HEK293 (cell line): ENCODE measurements at regions not wholly inside any gene's neighbourhood (a gene's known extent, or its start where the extent isn't known, plus 50 kb on each side); places are given as distances from the start of the nearest gene placed in this dataset.
A peak's percentile ranks its signal among the peaks of the same experiment; 100 is the strongest.

ENCODE experiments used
- CTCF ChIA-PET: fragments of 350-600 bp; formaldehyde crosslinking; extraction: SDS; loops from one replicate; lab custom pipeline; 2021; ENCODE audit warnings: antibody characterized with exemption; lab: Yijun Ruan, JAX
- POLR2A ChIA-PET: fragments of 300-600 bp; formaldehyde crosslinking; extraction: SDS; loops from one replicate; lab custom pipeline; 2020; ENCODE audit warnings: antibody characterized with exemption, inconsistent platforms; lab: Yijun Ruan, JAX
- H3K27ac ChIP-seq: fragments of 200-500 bp; sonication (Bioruptor generic); 2 replicates; pipeline ENCODE4 v1.5.1; 2014; ENCODE audit warnings: low read depth, low read length, control low read depth, inconsistent platforms; ENCODE audit errors: extremely low read depth
- H3K36me3 ChIP-seq, 2 experiments: fragments of 200-500 bp in 1 of 2; sonication (Bioruptor generic) in 1 of 2; 1 replicate in 1 of 2; 2 replicates in 1 of 2; pipeline ENCODE4 v1.5.1; 2014 to 2017; ENCODE audit warnings: inconsistent platforms in 2 of 2, low read length in 2 of 2; ENCODE audit not compliant: control insufficient read depth in 2 of 2, insufficient read depth in 1 of 2
- H3K4me1 ChIP-seq: fragments of 200-500 bp; sonication (Bioruptor generic); 2 replicates; pipeline ENCODE4 v1.5.1; 2014; ENCODE audit warnings: mild to moderate bottlenecking, low read length, inconsistent platforms; ENCODE audit not compliant: control insufficient read depth, insufficient read depth
- H3K4me3 ChIP-seq: 2 replicates; pipeline ENCODE4 v1.5.1; 2011; ENCODE audit warnings: low read depth, mild to moderate bottlenecking, control low read depth, low read length, moderate library complexity
- H3K9me3 ChIP-seq: fragments of 200-500 bp; sonication (Bioruptor generic); 2 replicates; pipeline ENCODE4 v1.5.1; 2014; ENCODE audit warnings: low read depth, low read length, inconsistent platforms; ENCODE audit not compliant: control insufficient read depth, insufficient read depth
- BCL11A ChIP-seq: fragments of 450-650 bp; formaldehyde crosslinking; IDR thresholded peaks from 2 replicates; pipeline ENCODE4 v1.5.1; 2016; ENCODE audit warnings: low read depth, missing biosample characterization, missing genetic modification characterization
- BCL6B ChIP-seq: fragments of 450-650 bp; formaldehyde crosslinking; IDR thresholded peaks from 2 replicates; pipeline ENCODE4 v1.5.1; 2017; ENCODE audit warnings: missing biosample characterization, missing genetic modification characterization
- EGR2 ChIP-seq: fragments of 450-650 bp; formaldehyde crosslinking; IDR thresholded peaks from 2 replicates; pipeline ENCODE4 v1.5.1; 2016; ENCODE audit warnings: low read depth, missing biosample characterization, missing genetic modification characterization
- KLF7 ChIP-seq: fragments of 450-650 bp; formaldehyde crosslinking; IDR thresholded peaks from 2 replicates; pipeline ENCODE4 v1.5.1; 2016; ENCODE audit warnings: missing biosample characterization, missing genetic modification characterization, borderline replicate concordance
- SCRT1 ChIP-seq: fragments of 450-650 bp; formaldehyde crosslinking; IDR thresholded peaks from 2 replicates; pipeline ENCODE4 v1.5.1; 2016; ENCODE audit warnings: missing biosample characterization, missing genetic modification characterization, borderline replicate concordance
- ZFHX2 ChIP-seq: fragments of 450-650 bp; formaldehyde crosslinking; conservative IDR thresholded peaks from 2 replicates; pipeline ENCODE4 v1.5.1; 2016; ENCODE audit warnings: missing biosample characterization, missing genetic modification characterization
- ZFP37 ChIP-seq: fragments of 450-650 bp; formaldehyde crosslinking; IDR thresholded peaks from 2 replicates; pipeline ENCODE4 v1.5.1; 2016; ENCODE audit warnings: missing biosample characterization, missing genetic modification characterization
- ZFP69B ChIP-seq: fragments of 450-650 bp; formaldehyde crosslinking; IDR thresholded peaks from 2 replicates; pipeline ENCODE4 v1.5.1; 2016; ENCODE audit warnings: missing biosample characterization, missing genetic modification characterization
- ZIC2 ChIP-seq: fragments of 450-650 bp; formaldehyde crosslinking; IDR thresholded peaks from 2 replicates; pipeline ENCODE4 v1.5.1; 2016; ENCODE audit warnings: missing biosample characterization, missing genetic modification characterization
- ZNF112 ChIP-seq: fragments of 450-650 bp; formaldehyde crosslinking; IDR thresholded peaks from 2 replicates; pipeline ENCODE4 v1.5.0; 2017; ENCODE audit warnings: missing biosample characterization, missing genetic modification characterization
- ZNF121 ChIP-seq: fragments of 450-650 bp; formaldehyde crosslinking; IDR thresholded peaks from 2 replicates; pipeline ENCODE4 v1.5.1; 2016; ENCODE audit warnings: missing biosample characterization, missing genetic modification characterization
- ZNF175 ChIP-seq: fragments of 450-650 bp; formaldehyde crosslinking; IDR thresholded peaks from 2 replicates; pipeline ENCODE4 v1.5.1; 2016; ENCODE audit warnings: missing biosample characterization, missing genetic modification characterization
- ZNF239 ChIP-seq: fragments of 450-650 bp; formaldehyde crosslinking; IDR thresholded peaks from 2 replicates; pipeline ENCODE4 v1.5.1; 2016; ENCODE audit warnings: missing biosample characterization, missing genetic modification characterization
- ZNF274 ChIP-seq, 2 experiments: fragments of 200-500 bp in 1 of 2; fragments of 450-650 bp in 1 of 2; sonication (Bioruptor generic) in 1 of 2; formaldehyde crosslinking in 1 of 2; IDR thresholded peaks; 2 replicates each; pipeline versions ENCODE4 v1.5.1 to v1.6.1; 2014 to 2016; ENCODE audit warnings: borderline replicate concordance in 1 of 2, inconsistent platforms in 1 of 2, low read length in 1 of 2, missing biosample characterization in 1 of 2, missing genetic modification characterization in 1 of 2
- ZNF473 ChIP-seq: fragments of 450-650 bp; formaldehyde crosslinking; IDR thresholded peaks from 2 replicates; pipeline ENCODE4 v1.5.1; 2017; ENCODE audit warnings: missing biosample characterization, missing genetic modification characterization
- ZNF48 ChIP-seq: fragments of 450-650 bp; formaldehyde crosslinking; IDR thresholded peaks from 2 replicates; pipeline ENCODE4 v1.5.1; 2016; ENCODE audit warnings: missing biosample characterization, missing genetic modification characterization
- ZNF510 ChIP-seq: fragments of 450-650 bp; formaldehyde crosslinking; IDR thresholded peaks from 2 replicates; pipeline ENCODE4 v1.5.1; 2018; ENCODE audit warnings: mild to moderate bottlenecking, missing genetic modification characterization, missing biosample characterization; ENCODE audit not compliant: insufficient replicate concordance
- ZNF560 ChIP-seq: fragments of 450-650 bp; formaldehyde crosslinking; IDR thresholded peaks from 2 replicates; pipeline ENCODE4 v1.5.1; 2017; ENCODE audit warnings: missing biosample characterization, missing genetic modification characterization, borderline replicate concordance
- ZNF692 ChIP-seq: fragments of 450-650 bp; formaldehyde crosslinking; IDR thresholded peaks from 2 replicates; pipeline ENCODE4 v1.5.1; 2016; ENCODE audit warnings: missing biosample characterization, missing genetic modification characterization
- ZNF701 ChIP-seq: fragments of 450-650 bp; formaldehyde crosslinking; IDR thresholded peaks from 2 replicates; pipeline ENCODE4 v1.5.1; 2016; ENCODE audit warnings: missing biosample characterization, missing genetic modification characterization
- ZNF785 ChIP-seq: fragments of 450-650 bp; formaldehyde crosslinking; IDR thresholded peaks from 2 replicates; pipeline ENCODE4 v1.5.1; 2016; ENCODE audit warnings: missing biosample characterization, missing genetic modification characterization
- ZSCAN18 ChIP-seq: fragments of 450-650 bp; formaldehyde crosslinking; IDR thresholded peaks from 2 replicates; pipeline ENCODE4 v1.5.1; 2016; ENCODE audit warnings: missing biosample characterization, missing genetic modification characterization
- ZSCAN30 ChIP-seq: fragments of 450-650 bp; IDR thresholded peaks from 2 replicates; pipeline ENCODE4 v1.5.1; 2018; ENCODE audit warnings: missing biosample characterization, mild to moderate bottlenecking, missing genetic modification characterization, moderate library complexity

- Histone ChIP-seq H3K4me3 (no peak overlapping the region), H3K9me3 (no peaks in the 10 kb centered on the region), H3K36me3 (no peaks in the 10 kb centered on the region), H3K27ac (no peak overlapping the region), H3K4me1 (no peaks in the 10 kb centered on the region)
- ChIA-PET CTCF (interaction anchor here (0.6 to 0.7 kb wide), 3 partner anchors 13 to 603 kb away, joined by 3 to 4 read pairs (median 4); no protein-coding TSS in a partner anchor), POLR2A (no interaction called here)
- TF ChIP-seq ZFHX2 (tag by site-specific recombination), result 0 out of 2 replicates have a peak, but pooled peaks have one; percentile 10
- no peak for TF ChIP-seq ZSCAN18 (tag by site-specific recombination)
- no peak for TF ChIP-seq ZFP69B (tag by site-specific recombination)
- TF ChIP-seq EGR2 (tag by site-specific recombination), result 0 out of 2 replicates have a peak, but pooled peaks have one; percentile 52
Measured at GRCh38 chr11:115924744-115925567, 420.7 kb upstream of the CADM1 start.

- H3K27ac ChIP-seq, result no peak overlapping the region
- TF ChIP-seq ZNF175, result no peak
- no peaks in the 10 kb centered on the region for H3K36me3 ChIP-seq
- H3K4me1 ChIP-seq, result no peaks in the 10 kb centered on the region; the same call in 1 of the 2 replicates
- ChIA-PET CTCF (no interaction called here), POLR2A (no interaction called here)
- H3K4me3 ChIP-seq, result no peak overlapping the region
- no peaks in the 10 kb centered on the region for H3K9me3 ChIP-seq
Measured at GRCh38 chr11:115922876-115923275, 418.7 kb upstream of the CADM1 start.

- Histone ChIP-seq H3K36me3 (no peaks in the 10 kb centered on the region), H3K4me1 (no peaks in the 10 kb centered on the region; the same call in 1 of the 2 replicates), H3K9me3 (no peaks in the 10 kb centered on the region), H3K4me3 (no peak overlapping the region), H3K27ac (no peak overlapping the region)
- TF ChIP-seq ZNF112 (tag by site-specific recombination) (no peak), SCRT1 (tag by site-specific recombination) (no peak), ZNF473 (tag by site-specific recombination) (no peak), ZIC2 (tag by site-specific recombination) (no peak), BCL11A (no peak), ZNF48 (tag by site-specific recombination) (no peak), ZFP37 (tag by site-specific recombination) (no peak), ZNF121 (tag by site-specific recombination) (no peak), ZNF701 (no peak), ZNF560 (no peak), ZNF510 (tag by site-specific recombination) (no peak), ZNF239 (tag by site-specific recombination) (no peak)
- POLR2A ChIA-PET, result interaction anchor here (0.6 kb wide), 1 partner anchor 218 kb away, joined by 6 read pairs; no protein-coding TSS in a partner anchor
- CTCF ChIA-PET, result no interaction called here
Measured at GRCh38 chr11:115921986-115922385, 417.8 kb upstream of the CADM1 start.

GRCh38 chr11:115921540-115921939 is 417.3 kb upstream of the CADM1 start:
- H3K4me1 ChIP-seq, result no peaks in the 10 kb centered on the region; the same call in 1 of the 2 replicates
- no peak overlapping the region for H3K4me3 ChIP-seq
- POLR2A ChIA-PET, result no interaction called here
- H3K9me3 ChIP-seq, result no peaks in the 10 kb centered on the region
- no peaks in the 10 kb centered on the region for H3K36me3 ChIP-seq
- H3K27ac ChIP-seq, result no peak overlapping the region
- CTCF ChIA-PET, result no interaction called here
- no peak for TF ChIP-seq ZNF692 (tag by site-specific recombination)
- no peak for TF ChIP-seq KLF7 (tag by site-specific recombination)
- TF ChIP-seq ZNF274 (IDR thresholded peaks at IDR 0.05; ENCODE audit: low read length), result no peak
- no peak for TF ChIP-seq ZNF274 (tag by site-specific recombination; IDR thresholded peaks at IDR 0.05; ENCODE audit: borderline replicate concordance)
- no peak for TF ChIP-seq ZSCAN30 (tag by site-specific recombination)
- no peak for TF ChIP-seq ZNF785 (tag by site-specific recombination)
- no peak for TF ChIP-seq BCL6B (tag by site-specific recombination)
